Neural cell (in vitro differentiated cells): ENCODE measurements at regions not wholly inside any gene's neighbourhood (a gene's known extent, or its start where the extent isn't known, plus 50 kb on each side); places are given as distances from the start of the nearest gene placed in this dataset.

Experiments
- H2AFZ ChIP-seq: fragments of 200-600, 300-800 bp; sonication (generic), shearing (Covaris generic); 2 replicates; pipeline ENCODE4 v1.6.0; 2014; ENCODE audit warnings: low read depth, mild to moderate bottlenecking, antibody characterized with exemption, low read length, moderate library complexity
- H3F3A ChIP-seq: fragments of 200-600 bp; shearing (Covaris generic); 2 replicates; pipeline ENCODE4 v1.6.1; 2016; ENCODE audit warnings: mild to moderate bottlenecking, moderate library complexity, mixed read lengths, antibody characterized with exemption, low read length; ENCODE audit not compliant: insufficient read depth, poor library complexity, severe bottlenecking
- H3K27ac ChIP-seq: fragments of 200-600, 300-800 bp; sonication (generic), shearing (Covaris generic); 2 replicates; pipeline ENCODE4 v1.5.1; 2014; ENCODE audit warnings: mild to moderate bottlenecking, low read length, moderate library complexity
- H3K27me3 ChIP-seq: fragments of 300-800, 200-600 bp; sonication (generic), shearing (Covaris generic); 2 replicates; pipeline ENCODE4 v1.6.0; 2014; ENCODE audit warnings: mild to moderate bottlenecking, low read depth, low read length, moderate library complexity; ENCODE audit not compliant: insufficient read depth
- H3K36me3 ChIP-seq: fragments of 300-800, 200-600 bp; sonication (generic), shearing (Covaris generic); 2 replicates; pipeline ENCODE4 v1.5.1; 2014; ENCODE audit warnings: mild to moderate bottlenecking, antibody characterized with exemption, low read length, moderate library complexity; ENCODE audit not compliant: insufficient read depth
- H3K4me2 ChIP-seq: fragments of 300-800, 200-600 bp; sonication (generic), shearing (Covaris generic); 2 replicates; pipeline ENCODE4 v1.6.0; 2014; ENCODE audit warnings: mild to moderate bottlenecking, low read length
- H3K4me3 ChIP-seq: fragments of 300-800, 200-600 bp; sonication (generic), shearing (Covaris generic); 2 replicates; pipeline ENCODE4 v1.5.1; 2014; ENCODE audit warnings: mild to moderate bottlenecking, low read length, moderate library complexity
- H3K79me2 ChIP-seq: fragments of 200-600 bp; shearing (Covaris generic); replicated peaks from 2 replicates; pipeline ENCODE4 v1.6.0; 2014; ENCODE audit warnings: mild to moderate bottlenecking, low read length, moderate library complexity; ENCODE audit not compliant: insufficient read depth
- H3K9ac ChIP-seq: fragments of 300-800, 200-600 bp; sonication (generic), shearing (Covaris generic); 2 replicates; pipeline ENCODE4 v1.6.1; 2016; ENCODE audit warnings: mild to moderate bottlenecking, low read length, mixed read lengths
- H3K9me2 ChIP-seq: fragments of 200-600 bp; shearing (Covaris generic); 2 replicates; pipeline ENCODE4 v1.6.1; 2016; ENCODE audit warnings: mild to moderate bottlenecking, low read length, mixed read lengths; ENCODE audit not compliant: insufficient read depth
- H3K9me3 ChIP-seq: fragments of 200-600, 300-800 bp; sonication (generic), shearing (Covaris generic); 2 replicates; pipeline ENCODE4 v1.6.1; 2016; ENCODE audit warnings: mild to moderate bottlenecking, mixed run types, low read length, moderate library complexity, mixed read lengths
- H4K20me1 ChIP-seq: fragments of 200-600 bp; shearing (Covaris generic); 2 replicates; pipeline ENCODE4 v1.6.1; 2016; ENCODE audit warnings: mild to moderate bottlenecking, mixed run types; ENCODE audit not compliant: insufficient read depth
- EP300 ChIP-seq: fragments of 450-650 bp; conservative IDR thresholded peaks from 2 replicates; pipeline ENCODE4 v1.6.1; 2014; ENCODE audit warnings: antibody characterized with exemption, mild to moderate bottlenecking, moderate library complexity; ENCODE audit not compliant: poor library complexity, severe bottlenecking
- EZH2 ChIP-seq: fragments of 200-600, 300-800 bp; shearing (Covaris generic), sonication (generic); IDR thresholded peaks from 2 replicates; pipeline ENCODE4 v1.6.1; 2014; ENCODE audit warnings: antibody characterized with exemption, low read length, borderline replicate concordance, mild to moderate bottlenecking; ENCODE audit not compliant: insufficient read depth, poor library complexity, severe bottlenecking
- MXI1 ChIP-seq: fragments of 450-650 bp; conservative IDR thresholded peaks from 2 replicates; pipeline ENCODE4 v1.6.1; 2014; ENCODE audit warnings: antibody characterized with exemption, mild to moderate bottlenecking; ENCODE audit not compliant: poor library complexity, severe bottlenecking
- POLR2AphosphoS5 ChIP-seq: IDR thresholded peaks from 2 replicates; pipeline ENCODE4 v1.6.1; 2012
- RAD21 ChIP-seq: fragments of 450-650 bp; conservative IDR thresholded peaks from 2 replicates; pipeline ENCODE4 v1.6.1; 2014; ENCODE audit warnings: antibody characterized with exemption, mild to moderate bottlenecking, moderate library complexity
- SMC3 ChIP-seq: fragments of 450-650 bp; conservative IDR thresholded peaks from 2 replicates; pipeline ENCODE4 v1.6.1; 2014; ENCODE audit warnings: antibody characterized with exemption, mild to moderate bottlenecking, moderate library complexity; ENCODE audit not compliant: poor library complexity
- TAF1 ChIP-seq: IDR thresholded peaks from 2 replicates; pipeline ENCODE4 v1.6.1; 2012; ENCODE audit warnings: low read depth
- TF ChIP-seq, protein P1 (sequence below): fragments of 450-650 bp; IDR thresholded peaks from 2 replicates; pipeline ENCODE4 v1.5.1; 2014; ENCODE audit warnings: antibody characterized with exemption, mild to moderate bottlenecking, moderate library complexity; ENCODE audit not compliant: poor library complexity, severe bottlenecking
- TF ChIP-seq, protein P2 (sequence below): IDR thresholded peaks from 2 replicates; pipeline ENCODE4 v1.6.1; 2012; ENCODE audit warnings: borderline replicate concordance

DNA sequence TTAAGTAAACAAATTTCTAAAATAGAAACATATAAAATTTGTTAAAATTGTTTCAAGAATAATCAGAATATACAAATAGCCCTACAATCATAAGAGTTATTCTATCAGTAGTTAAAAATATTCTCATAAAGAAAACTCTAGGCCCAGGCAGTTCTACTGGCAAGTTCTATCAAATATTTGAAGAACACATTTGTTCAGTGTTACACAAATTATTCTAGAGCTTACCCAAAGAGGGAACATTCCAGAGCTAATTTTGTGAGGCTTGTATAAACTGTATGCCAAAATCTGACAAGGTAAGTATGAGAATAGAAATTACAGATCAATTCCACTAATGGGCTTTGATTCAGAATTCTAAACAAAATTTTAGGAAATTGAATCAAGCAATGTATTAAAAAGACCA is 166.8 kb upstream of the FOXN2 start:
- H3K4me2 ChIP-seq = no peak overlapping the region
- no peak overlapping the region for H3K4me3 ChIP-seq

DNA sequence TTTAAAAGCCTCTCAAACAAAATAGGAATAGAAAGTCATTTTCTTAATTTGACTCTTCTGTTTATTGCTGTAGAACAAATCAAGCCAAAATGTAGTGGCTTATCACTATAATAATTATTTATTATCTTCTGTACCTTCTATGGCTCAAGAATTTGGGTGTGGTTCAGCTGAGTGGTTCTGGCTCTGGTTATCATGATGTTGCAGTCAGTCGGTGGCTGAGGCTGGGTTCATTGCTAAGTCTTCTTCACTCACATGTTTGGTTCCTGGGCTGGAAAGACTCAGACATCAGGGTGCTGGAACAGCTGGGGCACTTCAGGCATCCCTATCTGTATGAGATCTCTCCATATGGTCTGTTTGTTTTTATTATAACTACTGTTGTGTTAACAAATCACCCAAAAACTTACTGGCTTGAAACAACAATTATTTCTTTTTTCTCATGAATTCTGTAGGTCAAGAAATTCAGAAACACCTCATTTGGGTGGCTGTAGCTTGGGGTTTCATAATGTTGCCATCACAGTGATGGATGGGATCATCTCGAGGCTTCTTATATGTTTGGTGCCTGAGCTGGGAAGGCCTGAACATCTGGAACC is 165.5 kb upstream of the FOXN2 start:
- no peaks in the 10 kb centered on the region for H3F3A ChIP-seq
- H4K20me1 ChIP-seq = no peaks in the 10 kb centered on the region
- H3K27me3 ChIP-seq = no peaks in the 10 kb centered on the region
- no peaks in the 10 kb centered on the region for H3K9me2 ChIP-seq
- H3K9ac ChIP-seq = no peak overlapping the region
- TF ChIP-seq EP300 (no peak), EZH2 (no peak), POLR2AphosphoS5 (no peak), MXI1 (no peak), RAD21 (no peak), SMC3 (no peak)
- TF ChIP-seq, protein P1, sequence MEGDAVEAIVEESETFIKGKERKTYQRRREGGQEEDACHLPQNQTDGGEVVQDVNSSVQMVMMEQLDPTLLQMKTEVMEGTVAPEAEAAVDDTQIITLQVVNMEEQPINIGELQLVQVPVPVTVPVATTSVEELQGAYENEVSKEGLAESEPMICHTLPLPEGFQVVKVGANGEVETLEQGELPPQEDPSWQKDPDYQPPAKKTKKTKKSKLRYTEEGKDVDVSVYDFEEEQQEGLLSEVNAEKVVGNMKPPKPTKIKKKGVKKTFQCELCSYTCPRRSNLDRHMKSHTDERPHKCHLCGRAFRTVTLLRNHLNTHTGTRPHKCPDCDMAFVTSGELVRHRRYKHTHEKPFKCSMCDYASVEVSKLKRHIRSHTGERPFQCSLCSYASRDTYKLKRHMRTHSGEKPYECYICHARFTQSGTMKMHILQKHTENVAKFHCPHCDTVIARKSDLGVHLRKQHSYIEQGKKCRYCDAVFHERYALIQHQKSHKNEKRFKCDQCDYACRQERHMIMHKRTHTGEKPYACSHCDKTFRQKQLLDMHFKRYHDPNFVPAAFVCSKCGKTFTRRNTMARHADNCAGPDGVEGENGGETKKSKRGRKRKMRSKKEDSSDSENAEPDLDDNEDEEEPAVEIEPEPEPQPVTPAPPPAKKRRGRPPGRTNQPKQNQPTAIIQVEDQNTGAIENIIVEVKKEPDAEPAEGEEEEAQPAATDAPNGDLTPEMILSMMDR = no peak
- H3K27ac ChIP-seq = no peak overlapping the region
- no peaks in the 10 kb centered on the region for H3K9me3 ChIP-seq
- no peaks in the 10 kb centered on the region for H3K79me2 ChIP-seq
- H2AFZ ChIP-seq = no peak overlapping the region
- no peak overlapping the region for H3K4me3 ChIP-seq
- H3K4me2 ChIP-seq = no peak overlapping the region
- H3K36me3 ChIP-seq = no peaks in the 10 kb centered on the region

More for the DNA sequence above, 166.8 kb upstream of the FOXN2 start:
- no peaks in the 10 kb centered on the region for H3K9me2 ChIP-seq
- no peaks in the 10 kb centered on the region for H4K20me1 ChIP-seq
- no peak overlapping the region for H2AFZ ChIP-seq
- no peaks in the 10 kb centered on the region for H3K79me2 ChIP-seq
- H3K36me3 ChIP-seq = no peaks in the 10 kb centered on the region
- H3K27me3 ChIP-seq = no peaks in the 10 kb centered on the region
- H3K27ac ChIP-seq = no peak overlapping the region
- no peaks in the 10 kb centered on the region for H3K9me3 ChIP-seq
- H3F3A ChIP-seq = no peaks in the 10 kb centered on the region
- no peak for TF ChIP-seq EZH2
- TF ChIP-seq TAF1 = no peak
- TF ChIP-seq POLR2AphosphoS5 = no peak
- TF ChIP-seq, protein P1 = no peak
- TF ChIP-seq SMC3 = no peak
- no peak for TF ChIP-seq RAD21
- TF ChIP-seq MXI1 = no peak
- no peak for TF ChIP-seq EP300
- TF ChIP-seq, protein P2, sequence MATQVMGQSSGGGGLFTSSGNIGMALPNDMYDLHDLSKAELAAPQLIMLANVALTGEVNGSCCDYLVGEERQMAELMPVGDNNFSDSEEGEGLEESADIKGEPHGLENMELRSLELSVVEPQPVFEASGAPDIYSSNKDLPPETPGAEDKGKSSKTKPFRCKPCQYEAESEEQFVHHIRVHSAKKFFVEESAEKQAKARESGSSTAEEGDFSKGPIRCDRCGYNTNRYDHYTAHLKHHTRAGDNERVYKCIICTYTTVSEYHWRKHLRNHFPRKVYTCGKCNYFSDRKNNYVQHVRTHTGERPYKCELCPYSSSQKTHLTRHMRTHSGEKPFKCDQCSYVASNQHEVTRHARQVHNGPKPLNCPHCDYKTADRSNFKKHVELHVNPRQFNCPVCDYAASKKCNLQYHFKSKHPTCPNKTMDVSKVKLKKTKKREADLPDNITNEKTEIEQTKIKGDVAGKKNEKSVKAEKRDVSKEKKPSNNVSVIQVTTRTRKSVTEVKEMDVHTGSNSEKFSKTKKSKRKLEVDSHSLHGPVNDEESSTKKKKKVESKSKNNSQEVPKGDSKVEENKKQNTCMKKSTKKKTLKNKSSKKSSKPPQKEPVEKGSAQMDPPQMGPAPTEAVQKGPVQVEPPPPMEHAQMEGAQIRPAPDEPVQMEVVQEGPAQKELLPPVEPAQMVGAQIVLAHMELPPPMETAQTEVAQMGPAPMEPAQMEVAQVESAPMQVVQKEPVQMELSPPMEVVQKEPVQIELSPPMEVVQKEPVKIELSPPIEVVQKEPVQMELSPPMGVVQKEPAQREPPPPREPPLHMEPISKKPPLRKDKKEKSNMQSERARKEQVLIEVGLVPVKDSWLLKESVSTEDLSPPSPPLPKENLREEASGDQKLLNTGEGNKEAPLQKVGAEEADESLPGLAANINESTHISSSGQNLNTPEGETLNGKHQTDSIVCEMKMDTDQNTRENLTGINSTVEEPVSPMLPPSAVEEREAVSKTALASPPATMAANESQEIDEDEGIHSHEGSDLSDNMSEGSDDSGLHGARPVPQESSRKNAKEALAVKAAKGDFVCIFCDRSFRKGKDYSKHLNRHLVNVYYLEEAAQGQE = no peak
- H3K9ac ChIP-seq = no peak overlapping the region
